Subcutaneous abdominal adipose tissue (tissue), 5 donors: ENCODE measurements at regions not wholly inside any gene's neighbourhood (a gene's known extent, or its start where the extent isn't known, plus 50 kb on each side); places are given as distances from the start of the nearest gene placed in this dataset.

Source experiments
- H3K27ac ChIP-seq: one replicate; pipeline ENCODE4 v1.7.0; 2013; ENCODE audit warnings: low read depth, mild to moderate bottlenecking, inconsistent platforms, low read length, moderate library complexity
- H3K27me3 ChIP-seq, 5 donors: one replicate each; pipeline ENCODE4 v1.7.0; 2013; ENCODE audit warnings: low read length in 5 of 5, inconsistent platforms in 1 of 5; ENCODE audit not compliant: control insufficient read depth in 5 of 5, insufficient read depth in 4 of 5
- H3K36me3 ChIP-seq, 5 donors: one replicate each; pipeline ENCODE4 v1.7.0; 2013; ENCODE audit warnings: low read length in 5 of 5; ENCODE audit not compliant: control insufficient read depth in 5 of 5, insufficient read depth in 5 of 5
- H3K4me1 ChIP-seq, 5 donors: one replicate each; pipeline ENCODE4 v1.7.0; 2013; ENCODE audit warnings: low read length in 5 of 5, mild to moderate bottlenecking in 3 of 5, moderate library complexity in 1 of 5; ENCODE audit not compliant: control insufficient read depth in 5 of 5, insufficient read depth in 5 of 5
- H3K4me3 ChIP-seq, 5 donors: one replicate each; pipeline ENCODE4 v1.7.0; 2013; ENCODE audit warnings: low read length in 5 of 5, low read depth in 1 of 5
- H3K9ac ChIP-seq, 5 donors: one replicate each; pipeline ENCODE4 v1.7.0; 2013; ENCODE audit warnings: low read length in 5 of 5, mild to moderate bottlenecking in 4 of 5, moderate library complexity in 3 of 5
- H3K9me3 ChIP-seq, 5 donors: one replicate each; pipeline ENCODE4 v1.7.0; 2013; ENCODE audit warnings: low read length in 5 of 5; ENCODE audit not compliant: control insufficient read depth in 5 of 5
- donor health status: healthy.
- donor health status: healthy.
- donor health status: healthy.
- donor health status: healthy.
- donor health status: healthy.

DNA sequence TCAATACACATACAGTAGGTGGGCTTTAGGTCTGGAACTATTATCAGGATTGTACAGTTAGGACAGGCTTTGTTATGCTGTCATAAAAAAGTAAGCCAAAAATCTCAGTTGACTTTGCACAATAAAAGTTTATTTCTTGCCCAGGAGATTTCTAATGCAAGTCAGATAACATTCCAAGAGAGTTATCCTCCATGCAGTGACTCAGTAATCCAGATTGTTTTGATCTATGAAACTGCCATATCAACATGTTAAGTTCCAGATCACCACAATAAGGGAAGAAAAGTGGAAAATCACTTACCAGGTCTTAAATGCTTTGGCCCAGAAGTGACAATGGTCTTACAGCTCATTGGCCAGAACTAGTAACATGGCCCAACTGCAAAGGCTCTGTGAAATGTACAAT lies 636.2 kb upstream of the KLF12 start:
- no peak overlapping the region for H3K4me3 ChIP-seq
- peaks cover 3 to 23% (median 10%) of the 10 kb centered on the region in 5 donors for H3K4me1 ChIP-seq
- no peaks in the 10 kb centered on the region for H3K27me3 ChIP-seq
- no peak overlapping the region for H3K27ac ChIP-seq
- no peak overlapping the region for H3K9ac ChIP-seq
- no peaks in the 10 kb centered on the region for H3K36me3 ChIP-seq
- no peaks in the 10 kb centered on the region for H3K9me3 ChIP-seq

DNA sequence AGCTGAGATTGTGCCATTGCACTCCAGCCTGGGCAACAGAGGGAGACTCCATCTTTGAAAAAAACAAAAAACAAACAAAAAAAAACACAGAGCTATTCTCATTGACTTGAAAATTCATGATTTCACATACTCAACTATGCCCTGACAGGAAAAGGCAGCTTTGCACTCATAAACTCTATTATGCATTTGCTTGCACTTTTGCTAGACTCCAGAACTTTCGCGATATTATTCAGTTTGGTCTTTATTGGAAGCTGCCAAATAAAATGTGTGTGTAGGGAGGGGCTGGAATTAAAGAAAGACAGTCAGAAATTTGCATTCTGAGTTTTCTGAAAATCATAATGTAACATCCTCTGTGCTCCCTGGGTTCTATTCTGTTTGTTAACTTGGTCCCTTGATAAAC lies 635.1 kb upstream of the KLF12 start:
- Histone ChIP-seq H3K4me3 (no peak overlapping the region), H3K27ac (no peak overlapping the region), H3K9ac (no peak overlapping the region), H3K9me3 (no peaks in the 10 kb centered on the region), H3K4me1 (peaks cover 3 to 23% (median 10%) of the 10 kb centered on the region in 5 donors), H3K36me3 (no peaks in the 10 kb centered on the region), H3K27me3 (no peaks in the 10 kb centered on the region)

GRCh38 chr13:74768521-74769085 lies 634.4 kb upstream of the KLF12 start:
- Histone ChIP-seq H3K27ac (no peak overlapping the region), H3K9me3 (no peaks in the 10 kb centered on the region), H3K4me1 (peaks cover 3 to 22% (median 10%) of the 10 kb centered on the region in 5 donors), H3K36me3 (no peaks in the 10 kb centered on the region), H3K27me3 (no peaks in the 10 kb centered on the region), H3K9ac (no peak overlapping the region), H3K4me3 (no peak overlapping the region)

DNA sequence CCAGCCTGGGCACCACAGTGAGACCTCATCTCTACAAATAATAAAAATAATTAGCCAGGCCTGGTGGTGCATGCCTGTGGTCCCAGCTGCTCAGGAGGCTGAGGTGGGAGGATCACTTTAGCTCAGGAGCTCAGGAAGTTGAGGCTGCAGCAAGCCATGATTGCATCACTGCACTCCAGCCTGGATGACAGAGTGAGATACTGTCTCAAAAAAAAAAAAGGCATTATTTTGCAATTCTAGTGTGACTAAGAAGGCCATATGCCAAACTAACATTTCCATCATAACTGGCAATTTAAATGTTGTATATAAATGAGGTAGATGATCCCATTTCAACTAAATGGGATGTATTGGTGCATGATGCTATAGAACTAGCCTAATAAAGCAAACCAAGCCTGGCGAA lies 632.8 kb upstream of the KLF12 start:
- Histone ChIP-seq H3K27me3 (no peaks in the 10 kb centered on the region), H3K36me3 (no peaks in the 10 kb centered on the region), H3K9me3 (no peaks in the 10 kb centered on the region), H3K4me1 (peaks cover 3 to 16% (median 9%) of the 10 kb centered on the region in 5 donors), H3K4me3 (no peak overlapping the region), H3K27ac (no peak overlapping the region), H3K9ac (no peak overlapping the region)

DNA sequence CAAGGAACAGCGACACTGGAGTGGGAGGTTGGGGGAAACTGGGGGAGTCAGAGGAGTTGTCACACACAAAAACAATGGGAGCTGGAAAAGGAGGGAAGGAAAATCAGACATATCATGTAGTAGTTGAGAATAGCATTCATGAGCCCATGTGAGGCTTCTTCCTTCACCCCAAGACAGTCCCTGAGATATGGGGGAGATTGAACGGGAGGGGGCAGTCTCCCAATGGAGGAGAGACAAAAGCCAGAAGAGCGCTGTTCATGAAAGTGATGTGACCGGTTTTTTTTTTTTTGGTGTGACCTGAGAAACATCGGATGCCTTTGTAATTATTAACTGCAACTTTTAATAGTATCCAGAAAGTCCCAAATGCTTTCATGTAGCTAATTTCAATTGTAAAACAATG lies 631.8 kb upstream of the KLF12 start:
- H3K9me3 ChIP-seq = no peaks in the 10 kb centered on the region
- H3K4me3 ChIP-seq = no peak overlapping the region
- no peaks in the 10 kb centered on the region for H3K36me3 ChIP-seq
- H3K27me3 ChIP-seq = no peaks in the 10 kb centered on the region
- H3K9ac ChIP-seq = no peak overlapping the region
- H3K4me1 ChIP-seq = peaks cover 3 to 21% (median 11%) of the 10 kb centered on the region in 5 donors
- H3K27ac ChIP-seq = no peak overlapping the region

DNA sequence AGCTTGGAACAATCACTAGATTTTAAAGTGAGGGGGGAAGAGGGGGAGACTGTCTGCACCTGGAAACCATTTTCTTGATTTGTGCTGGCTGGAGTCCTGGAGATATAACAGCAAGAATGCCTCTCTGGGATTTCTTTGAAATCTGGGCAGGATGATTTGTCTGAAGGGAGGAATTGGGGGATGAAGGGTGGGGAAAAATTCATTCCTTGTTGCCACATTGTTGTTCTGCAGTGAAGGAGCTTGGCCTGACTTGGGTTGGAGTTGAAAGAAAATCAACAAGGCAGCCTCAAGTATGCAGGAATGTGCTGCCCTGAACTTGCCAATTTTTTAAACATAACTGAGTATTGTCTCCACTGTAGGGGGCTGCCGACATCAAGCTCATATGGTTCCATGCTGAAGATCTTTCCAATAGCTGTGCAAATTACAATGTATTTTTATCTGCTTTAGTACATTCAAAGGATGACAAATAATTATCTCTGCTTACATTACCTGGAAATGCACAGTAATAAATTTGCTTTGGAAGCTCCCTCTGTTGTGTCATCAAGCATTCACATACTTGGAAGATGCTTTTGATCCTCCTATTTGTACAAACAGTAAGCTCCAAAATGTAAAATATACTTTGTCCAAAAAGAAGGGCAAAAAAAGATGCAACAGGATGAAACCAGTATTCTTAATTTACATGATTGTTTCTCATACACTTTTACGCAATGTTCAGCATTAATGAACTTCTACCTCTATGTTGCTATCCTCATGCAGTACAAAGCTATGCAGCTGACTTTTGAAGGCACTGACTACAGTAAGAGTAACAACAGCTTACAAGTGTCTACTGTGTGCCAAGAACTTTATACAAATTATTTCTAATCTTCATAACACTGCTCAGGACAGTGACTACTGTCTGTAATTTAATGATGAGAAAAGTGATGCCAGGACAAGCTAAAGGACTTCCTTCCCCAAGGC lies 627.9 kb upstream of the KLF12 start:
- Histone ChIP-seq H3K36me3 (no peaks in the 10 kb centered on the region), H3K4me1 (peaks cover under 1 to 12% (median 3%) of the 10 kb centered on the region in 5 donors), H3K27ac (no peak overlapping the region), H3K4me3 (no peak overlapping the region), H3K9ac (no peak overlapping the region), H3K9me3 (no peaks in the 10 kb centered on the region), H3K27me3 (no peaks in the 10 kb centered on the region)

DNA sequence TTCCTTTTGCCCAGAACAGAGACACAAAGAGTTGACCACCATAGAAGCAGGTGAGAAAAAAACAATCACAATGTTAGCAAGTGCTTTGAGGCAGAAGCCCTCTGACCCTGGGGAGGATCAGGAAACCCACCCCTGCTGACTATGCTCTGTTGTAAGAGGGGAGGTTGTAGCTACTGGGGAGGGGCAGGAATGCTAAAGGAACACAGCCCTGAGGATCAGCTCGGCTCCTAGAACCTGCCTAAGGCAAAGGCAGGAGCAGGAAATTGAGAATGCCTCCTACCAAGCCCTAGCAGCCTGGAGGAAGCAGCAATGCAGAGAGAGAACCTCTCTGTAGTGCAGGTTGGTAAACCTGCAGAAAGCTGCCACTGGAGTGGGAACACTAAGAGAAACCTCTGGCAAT lies 624.0 kb upstream of the KLF12 start:
- Histone ChIP-seq H3K9me3 (no peaks in the 10 kb centered on the region), H3K27me3 (no peaks in the 10 kb centered on the region), H3K9ac (no peak overlapping the region), H3K4me1 (peaks cover 0 to 12% (median 3%) of the 10 kb centered on the region in 5 donors), H3K27ac (no peak overlapping the region), H3K4me3 (no peak overlapping the region), H3K36me3 (no peaks in the 10 kb centered on the region)

DNA sequence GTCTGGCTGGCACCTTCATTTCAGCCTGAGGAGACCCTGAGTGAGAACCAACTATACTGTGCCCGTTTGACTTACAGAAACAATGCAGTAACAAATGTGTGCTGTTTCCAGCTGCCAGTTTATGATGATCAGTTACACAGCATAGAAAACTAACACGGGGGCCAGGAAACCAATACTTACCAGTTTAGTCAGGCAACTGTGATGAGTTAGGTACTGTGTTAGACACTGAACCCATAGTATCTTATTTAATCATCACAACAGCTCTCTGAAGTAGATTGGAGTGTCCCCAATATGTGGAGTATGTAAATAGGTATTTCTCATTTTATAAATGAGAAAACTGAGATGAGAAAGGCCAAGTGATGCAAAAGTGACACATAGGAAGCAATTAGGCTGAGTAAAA lies 620.9 kb upstream of the KLF12 start:
- H3K9me3 ChIP-seq = no peaks in the 10 kb centered on the region
- H3K4me3 ChIP-seq = no peak overlapping the region
- H3K27me3 ChIP-seq = no peaks in the 10 kb centered on the region
- H3K9ac ChIP-seq = no peak overlapping the region
- H3K36me3 ChIP-seq = no peaks in the 10 kb centered on the region
- no peak overlapping the region for H3K27ac ChIP-seq
- no peaks in the 10 kb centered on the region for H3K4me1 ChIP-seq

DNA sequence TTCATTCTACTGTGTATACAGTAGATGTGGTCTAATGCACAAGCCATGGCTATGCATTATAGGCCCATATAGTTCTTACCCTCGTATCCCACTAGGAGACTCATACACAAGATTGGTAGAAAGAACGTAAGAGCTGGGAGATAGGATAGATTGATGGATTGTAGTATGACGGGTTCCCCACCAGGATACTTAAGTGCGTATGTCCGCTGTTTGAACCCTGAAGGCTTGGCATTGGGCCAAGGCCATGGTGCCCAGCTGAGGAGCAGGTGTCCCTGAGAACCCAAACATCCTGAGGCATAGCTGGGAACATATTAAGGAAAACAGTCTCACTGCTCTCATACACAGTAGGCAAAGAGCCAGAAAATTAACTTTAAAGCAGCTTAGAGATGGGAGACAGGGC lies 617.5 kb upstream of the KLF12 start:
- Histone ChIP-seq H3K9me3 (no peaks in the 10 kb centered on the region), H3K9ac (no peak overlapping the region), H3K27ac (no peak overlapping the region), H3K36me3 (no peaks in the 10 kb centered on the region), H3K4me3 (no peak overlapping the region), H3K27me3 (no peaks in the 10 kb centered on the region), H3K4me1 (no peaks in the 10 kb centered on the region)

DNA sequence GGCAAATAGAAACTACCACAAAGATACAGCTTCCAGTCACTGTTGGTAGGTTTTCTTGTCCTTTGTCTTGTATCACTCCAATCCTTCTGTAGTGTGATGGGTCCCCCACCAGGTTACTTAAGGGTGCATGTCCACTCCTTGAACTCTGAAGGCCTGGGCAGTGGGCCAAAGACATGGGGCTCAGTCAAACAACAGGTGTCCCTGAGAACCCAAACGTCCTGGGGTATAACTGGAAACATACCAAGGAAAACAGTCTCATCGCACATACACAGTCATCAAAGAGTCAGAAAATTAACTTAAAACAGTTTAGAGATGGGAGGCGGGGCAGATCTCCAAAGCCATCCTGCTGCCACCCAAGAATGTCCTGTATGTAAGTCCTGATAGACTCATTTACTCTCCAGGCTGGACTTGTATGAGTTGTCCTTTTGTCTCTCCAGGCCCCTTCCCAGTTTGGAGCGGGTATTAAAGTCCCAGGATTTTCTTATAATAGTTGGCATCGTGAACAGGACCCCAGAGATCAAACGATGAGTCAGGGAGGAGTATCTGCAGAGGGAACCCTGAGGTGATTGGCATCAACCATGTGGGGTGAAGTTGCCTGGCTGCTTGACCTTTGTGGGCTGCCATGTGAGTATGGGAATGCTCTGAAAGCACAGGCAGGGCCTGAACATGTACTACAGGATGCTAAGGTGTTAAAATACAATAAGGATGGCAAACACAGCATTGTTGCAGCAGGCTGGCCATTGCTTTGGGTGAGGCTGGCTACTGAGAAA lies 613.2 kb upstream of the KLF12 start:
- Histone ChIP-seq H3K27me3 (no peaks in the 10 kb centered on the region), H3K36me3 (no peaks in the 10 kb centered on the region), H3K4me1 (no peaks in the 10 kb centered on the region), H3K9me3 (no peaks in the 10 kb centered on the region), H3K27ac (no peak overlapping the region), H3K4me3 (no peak overlapping the region), H3K9ac (no peak overlapping the region)
